Suprapubic skin (tissue), 4 donors: ENCODE measurements at regions not wholly inside any gene's neighbourhood (a gene's known extent, or its start where the extent isn't known, plus 50 kb on each side); places are given as distances from the start of the nearest gene placed in this dataset.

ENCODE experiments used
- DNase-seq, 2 donors: peaks; one replicate each; pipeline ENCODE4 v3.0.0-alpha.2; 2019; ENCODE audit warnings: low spot score in 2 of 2
- H3K27ac ChIP-seq: fragments of 200-600 bp; sonication (generic); one replicate; pipeline ENCODE4 v1.5.1; 2019
- H3K27me3 ChIP-seq: fragments of 200-600 bp; sonication (generic); one replicate; pipeline ENCODE4 v1.5.1; 2019
- H3K36me3 ChIP-seq: fragments of 200-600 bp; sonication (generic); one replicate; pipeline ENCODE4 v1.5.1; 2019
- H3K4me1 ChIP-seq: fragments of 200-600 bp; sonication (generic); one replicate; pipeline ENCODE4 v1.5.1; 2019
- H3K4me3 ChIP-seq: fragments of 200-600 bp; sonication (generic); one replicate; pipeline ENCODE4 v1.5.1; 2019; ENCODE audit warnings: mild to moderate bottlenecking
- H3K9me3 ChIP-seq: fragments of 200-600 bp; sonication (generic); one replicate; pipeline ENCODE4 v1.5.1; 2019
- EP300 ChIP-seq: sonication (generic); formaldehyde crosslinking; IDR thresholded peaks from one replicate; pipeline ENCODE4 v1.6.1; 2017; ENCODE audit warnings: antibody characterized with exemption
- POLR2A ChIP-seq, 2 donors: fragments of 450-650 bp; IDR thresholded peaks; one replicate each; pipeline ENCODE4 v1.6.1; 2017; ENCODE audit warnings: antibody characterized with exemption in 2 of 2, mild to moderate bottlenecking in 2 of 2, moderate library complexity in 2 of 2
- POLR2AphosphoS5 ChIP-seq, 3 donors: sonication (generic); formaldehyde crosslinking; IDR thresholded peaks; one replicate each; pipeline ENCODE4 v1.6.1; 2017; ENCODE audit warnings: antibody characterized with exemption in 3 of 3
- WGBS: methylation state at CpG from one replicate; pipeline ENCODE4 v1.1.5; 2018; 5-methylcytosine and 5-hydroxymethylcytosine counted together
- TF ChIP-seq, protein P1 (sequence below), 2 donors: fragments of 200-600 bp in 1 of 2; fragments of 450-650 bp in 1 of 2; sonication (generic) in 1 of 2; IDR thresholded peaks; one replicate each; pipeline ENCODE4 v1.5.1; 2016 to 2019; ENCODE audit warnings: antibody characterized with exemption in 2 of 2, mild to moderate bottlenecking in 1 of 2, moderate library complexity in 1 of 2

DNA sequence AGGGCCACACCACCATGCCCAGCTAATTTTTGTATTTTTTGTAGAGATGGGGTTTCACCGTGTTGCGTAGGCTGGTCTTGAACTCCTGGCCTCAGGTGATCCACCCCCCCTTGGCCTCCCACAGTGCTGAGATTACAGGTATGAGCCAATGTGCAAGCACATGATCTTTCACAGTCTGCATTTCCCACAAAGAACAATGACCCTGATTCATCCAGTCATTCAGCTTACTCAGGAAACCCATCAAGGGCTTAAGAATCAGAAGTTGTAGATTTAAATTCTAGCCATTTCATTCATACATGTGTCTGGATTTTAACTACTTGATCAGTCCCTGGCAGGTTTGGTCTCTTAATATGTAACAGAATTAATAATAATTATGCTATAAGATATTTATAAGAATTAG, 2065.7 kb downstream of the MRPL39 start:
- H3K4me1 ChIP-seq = no peaks in the 10 kb centered on the region
- H3K27me3 ChIP-seq = no peaks in the 10 kb centered on the region
- DNase-seq = no peak
- no peaks in the 10 kb centered on the region for H3K36me3 ChIP-seq
- no peak overlapping the region for H3K27ac ChIP-seq
- H3K4me3 ChIP-seq = no peak overlapping the region
- H3K9me3 ChIP-seq = no peaks in the 10 kb centered on the region
- TF ChIP-seq POLR2AphosphoS5 (IDR thresholded peaks at IDR 0.05) (no peak), EP300 (no peak), POLR2A (IDR thresholded peaks at IDR 0.05) (no peak)
- TF ChIP-seq, protein P1, sequence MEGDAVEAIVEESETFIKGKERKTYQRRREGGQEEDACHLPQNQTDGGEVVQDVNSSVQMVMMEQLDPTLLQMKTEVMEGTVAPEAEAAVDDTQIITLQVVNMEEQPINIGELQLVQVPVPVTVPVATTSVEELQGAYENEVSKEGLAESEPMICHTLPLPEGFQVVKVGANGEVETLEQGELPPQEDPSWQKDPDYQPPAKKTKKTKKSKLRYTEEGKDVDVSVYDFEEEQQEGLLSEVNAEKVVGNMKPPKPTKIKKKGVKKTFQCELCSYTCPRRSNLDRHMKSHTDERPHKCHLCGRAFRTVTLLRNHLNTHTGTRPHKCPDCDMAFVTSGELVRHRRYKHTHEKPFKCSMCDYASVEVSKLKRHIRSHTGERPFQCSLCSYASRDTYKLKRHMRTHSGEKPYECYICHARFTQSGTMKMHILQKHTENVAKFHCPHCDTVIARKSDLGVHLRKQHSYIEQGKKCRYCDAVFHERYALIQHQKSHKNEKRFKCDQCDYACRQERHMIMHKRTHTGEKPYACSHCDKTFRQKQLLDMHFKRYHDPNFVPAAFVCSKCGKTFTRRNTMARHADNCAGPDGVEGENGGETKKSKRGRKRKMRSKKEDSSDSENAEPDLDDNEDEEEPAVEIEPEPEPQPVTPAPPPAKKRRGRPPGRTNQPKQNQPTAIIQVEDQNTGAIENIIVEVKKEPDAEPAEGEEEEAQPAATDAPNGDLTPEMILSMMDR (IDR thresholded peaks at IDR 0.05) = no peak
- WGBS = 93% methylated on average over 2 of the region's 2 CpGs

DNA sequence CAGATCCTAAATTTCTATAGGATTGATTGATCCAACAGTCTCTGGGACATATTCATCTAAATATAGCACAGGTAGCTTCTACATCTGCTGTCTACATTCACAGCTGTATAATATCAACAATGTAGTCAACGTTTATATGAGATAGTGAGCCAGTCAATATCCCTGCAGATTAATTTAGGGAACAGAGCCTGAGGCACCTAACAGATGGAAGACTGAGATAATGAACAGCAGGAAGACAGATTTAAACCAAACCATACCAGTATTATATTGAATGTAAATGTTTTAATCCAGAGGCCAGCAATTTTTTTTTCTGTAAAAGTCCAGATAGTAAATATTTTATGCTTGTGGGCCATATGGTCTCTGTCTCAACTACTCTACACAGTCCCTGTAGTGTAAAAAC, 2072.4 kb downstream of the MRPL39 start:
- Histone ChIP-seq H3K27me3 (no peaks in the 10 kb centered on the region), H3K4me3 (no peak overlapping the region), H3K4me1 (no peaks in the 10 kb centered on the region), H3K36me3 (no peaks in the 10 kb centered on the region), H3K9me3 (no peaks in the 10 kb centered on the region), H3K27ac (no peak overlapping the region)
- WGBS = 12% methylated on average over 1 of the region's 1 CpG
- TF ChIP-seq, protein P1 (IDR thresholded peaks at IDR 0.05) = no peak
- TF ChIP-seq EP300 = no peak
- TF ChIP-seq POLR2A (IDR thresholded peaks at IDR 0.05) = no peak
- TF ChIP-seq POLR2AphosphoS5 (IDR thresholded peaks at IDR 0.05) = no peak
- no peak for DNase-seq

DNA sequence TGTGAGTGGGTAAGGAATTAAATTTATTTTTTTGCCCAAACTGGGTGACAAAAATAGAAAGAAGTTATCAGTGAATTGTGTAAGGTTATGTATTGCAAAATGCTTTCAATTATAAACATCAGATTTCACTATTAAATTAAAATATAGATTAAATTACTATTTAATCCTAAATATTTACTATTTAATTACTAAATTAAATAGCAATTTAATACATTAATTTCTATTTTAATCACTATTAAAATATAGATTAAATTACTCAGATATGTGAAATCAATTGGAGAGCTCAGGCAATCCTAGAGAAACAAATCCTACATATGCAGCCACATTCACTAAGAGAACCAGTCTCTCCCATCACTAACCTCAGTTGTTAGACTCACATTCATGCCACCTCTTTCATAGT, 2075.8 kb downstream of the MRPL39 start:
- no peaks in the 10 kb centered on the region for H3K27me3 ChIP-seq

DNA sequence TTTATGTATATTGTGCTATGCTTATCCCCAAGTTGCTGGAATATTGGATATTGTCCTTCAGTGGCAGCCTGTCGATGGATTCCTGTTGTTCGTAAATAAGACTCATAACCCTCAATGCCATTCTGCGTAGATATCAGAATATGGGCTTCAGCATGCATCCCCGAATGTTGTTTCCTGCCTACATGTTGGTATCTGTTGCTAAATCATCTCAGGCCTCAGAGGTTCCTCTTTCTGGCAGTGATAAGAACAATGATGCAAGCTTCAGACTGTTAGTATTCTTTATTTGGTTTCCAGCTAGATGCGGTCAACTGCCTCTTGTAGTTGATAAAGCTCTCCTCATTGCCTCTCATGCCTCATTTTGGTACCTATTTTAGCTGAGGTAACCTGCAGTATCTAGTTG, 2082.6 kb downstream of the MRPL39 start:
- TF ChIP-seq POLR2AphosphoS5 (IDR thresholded peaks at IDR 0.05) (no peak), EP300 (no peak), POLR2A (IDR thresholded peaks at IDR 0.05) (no peak)
- TF ChIP-seq, protein P1 (IDR thresholded peaks at IDR 0.05) = no peak
- WGBS = 87% methylated on average over 5 of the region's 5 CpGs

More for the DNA sequence above, 2075.8 kb downstream of the MRPL39 start:
- H3K4me3 ChIP-seq = no peak overlapping the region
- no peaks in the 10 kb centered on the region for H3K4me1 ChIP-seq
- no peaks in the 10 kb centered on the region for H3K36me3 ChIP-seq
- no peak for DNase-seq
- TF ChIP-seq EP300 = no peak
- TF ChIP-seq, protein P1 (IDR thresholded peaks at IDR 0.05) = no peak
- TF ChIP-seq POLR2A (IDR thresholded peaks at IDR 0.05) = no peak
- TF ChIP-seq POLR2AphosphoS5 (IDR thresholded peaks at IDR 0.05) = no peak
- no peaks in the 10 kb centered on the region for H3K9me3 ChIP-seq
- H3K27ac ChIP-seq = no peak overlapping the region

DNA sequence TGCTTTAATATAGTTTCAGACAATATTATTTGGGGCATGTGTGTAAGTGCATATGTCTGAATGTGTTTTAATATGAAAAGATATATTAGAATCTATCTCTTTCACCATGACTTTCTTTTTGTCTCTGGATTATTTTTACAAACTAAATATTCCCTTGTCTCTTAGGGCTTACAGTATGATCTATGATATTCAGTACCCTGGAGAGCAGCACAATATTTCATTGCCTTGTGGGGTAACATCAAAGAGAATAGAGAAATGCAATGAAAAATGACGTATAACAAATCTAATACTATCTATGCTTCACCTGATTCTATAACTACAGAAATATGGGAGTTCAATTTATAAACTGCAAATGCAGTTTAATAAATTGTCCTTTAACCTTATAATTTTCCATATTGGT, 2084.5 kb downstream of the MRPL39 start:
- Histone ChIP-seq H3K36me3 (no peaks in the 10 kb centered on the region), H3K27ac (no peak overlapping the region), H3K27me3 (no peaks in the 10 kb centered on the region), H3K4me3 (no peak overlapping the region), H3K4me1 (no peaks in the 10 kb centered on the region), H3K9me3 (no peaks in the 10 kb centered on the region)
- 50% methylated on average over 1 of the region's 1 CpG for WGBS
- no peak for DNase-seq
- TF ChIP-seq POLR2A (IDR thresholded peaks at IDR 0.05) (no peak), EP300 (no peak), POLR2AphosphoS5 (IDR thresholded peaks at IDR 0.05) (no peak)
- TF ChIP-seq, protein P1 (IDR thresholded peaks at IDR 0.05) = no peak

More for the DNA sequence above, 2082.6 kb downstream of the MRPL39 start:
- H3K4me3 ChIP-seq = no peak overlapping the region
- H3K9me3 ChIP-seq = no peaks in the 10 kb centered on the region
- H3K27me3 ChIP-seq = no peaks in the 10 kb centered on the region
- H3K27ac ChIP-seq = no peak overlapping the region
- no peaks in the 10 kb centered on the region for H3K36me3 ChIP-seq
- no peaks in the 10 kb centered on the region for H3K4me1 ChIP-seq
- DNase-seq = no peak
